ENCODE measurements at regions not wholly inside any gene's neighbourhood (a gene's known extent, or its start where the extent isn't known, plus 50 kb on each side); places are given as distances from the start of the nearest gene placed in this dataset.

DNA sequence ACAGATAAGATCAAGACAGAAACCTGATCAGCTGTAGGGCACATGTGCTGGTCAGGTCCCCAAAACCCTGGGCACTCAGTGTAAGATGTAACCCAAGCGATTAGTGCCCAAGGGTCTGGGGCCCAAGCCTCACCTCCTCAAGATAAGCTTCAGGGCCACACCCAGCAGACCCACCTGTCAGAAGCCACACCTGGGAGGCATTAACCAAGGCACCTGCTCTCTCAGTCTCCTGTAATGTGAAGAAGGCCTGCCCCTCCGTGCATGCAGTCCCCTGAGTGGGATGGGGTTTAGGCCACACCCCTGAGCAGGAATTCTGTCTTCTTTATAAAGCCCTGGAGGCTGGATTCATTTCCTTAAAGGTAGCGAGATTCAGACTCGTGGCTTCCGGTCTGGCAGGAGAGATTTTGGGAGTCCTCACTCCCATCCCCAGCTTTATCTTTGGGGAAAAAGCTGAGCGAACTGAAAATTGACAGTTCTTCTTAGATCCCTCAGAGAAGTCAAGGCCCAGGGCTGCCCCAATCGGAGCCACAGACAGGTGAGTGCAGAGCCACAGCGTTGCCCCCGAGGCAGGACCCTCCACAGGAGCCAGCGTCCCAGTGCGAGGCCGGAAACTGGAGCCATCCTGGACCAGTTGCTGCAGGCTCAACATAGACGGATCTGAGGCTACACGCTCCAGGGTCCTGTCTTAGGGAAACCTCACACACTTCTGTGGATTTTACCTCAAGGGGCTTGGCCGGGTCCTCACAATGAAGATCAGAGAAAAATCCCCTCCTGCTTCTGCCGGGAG is 357.6 kb upstream of the IRX4 start:
- TF ChIP-seq, protein P1, sequence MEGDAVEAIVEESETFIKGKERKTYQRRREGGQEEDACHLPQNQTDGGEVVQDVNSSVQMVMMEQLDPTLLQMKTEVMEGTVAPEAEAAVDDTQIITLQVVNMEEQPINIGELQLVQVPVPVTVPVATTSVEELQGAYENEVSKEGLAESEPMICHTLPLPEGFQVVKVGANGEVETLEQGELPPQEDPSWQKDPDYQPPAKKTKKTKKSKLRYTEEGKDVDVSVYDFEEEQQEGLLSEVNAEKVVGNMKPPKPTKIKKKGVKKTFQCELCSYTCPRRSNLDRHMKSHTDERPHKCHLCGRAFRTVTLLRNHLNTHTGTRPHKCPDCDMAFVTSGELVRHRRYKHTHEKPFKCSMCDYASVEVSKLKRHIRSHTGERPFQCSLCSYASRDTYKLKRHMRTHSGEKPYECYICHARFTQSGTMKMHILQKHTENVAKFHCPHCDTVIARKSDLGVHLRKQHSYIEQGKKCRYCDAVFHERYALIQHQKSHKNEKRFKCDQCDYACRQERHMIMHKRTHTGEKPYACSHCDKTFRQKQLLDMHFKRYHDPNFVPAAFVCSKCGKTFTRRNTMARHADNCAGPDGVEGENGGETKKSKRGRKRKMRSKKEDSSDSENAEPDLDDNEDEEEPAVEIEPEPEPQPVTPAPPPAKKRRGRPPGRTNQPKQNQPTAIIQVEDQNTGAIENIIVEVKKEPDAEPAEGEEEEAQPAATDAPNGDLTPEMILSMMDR (IDR thresholded peaks at IDR 0.05; ENCODE audit: extremely low read depth, missing control alignments): no peak
- no peak for DNase-seq (ENCODE audit: low spot score)

DNA sequence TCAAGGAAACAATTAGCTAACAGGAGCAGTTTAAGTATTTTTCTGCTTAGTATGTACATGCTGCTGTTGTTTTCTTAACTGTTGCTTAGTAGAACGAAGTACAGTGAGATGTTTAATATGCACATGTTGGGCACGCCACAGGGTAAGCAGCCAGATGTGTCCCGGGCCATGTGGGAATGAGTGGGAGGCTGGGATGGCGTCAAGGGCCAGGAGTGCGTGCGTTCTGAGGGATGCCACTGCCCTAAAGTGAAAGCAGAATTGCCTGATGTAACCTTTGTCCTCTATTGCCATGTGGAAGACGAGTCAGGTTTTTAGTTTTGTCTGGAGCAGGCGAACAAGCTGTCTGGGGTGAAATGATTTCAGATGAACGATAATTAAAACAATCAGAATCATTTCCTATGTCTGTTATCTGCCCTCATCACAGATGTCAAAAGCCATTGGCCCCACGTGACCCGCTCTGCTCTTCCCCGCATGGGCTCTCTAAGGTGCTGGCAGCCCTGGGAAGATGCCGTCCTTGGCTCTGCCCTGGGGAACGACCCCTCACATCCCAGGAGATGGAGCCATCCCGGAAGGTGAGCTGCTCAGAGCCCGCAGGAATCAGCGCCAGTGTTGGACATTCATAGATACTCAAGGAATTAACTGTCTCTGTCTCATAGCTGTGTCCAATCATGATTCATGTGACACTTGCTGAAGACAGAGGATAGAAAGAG is 356.6 kb upstream of the IRX4 start:
- TF ChIP-seq, protein P1 (IDR thresholded peaks at IDR 0.05; ENCODE audit: extremely low read depth, missing control alignments): no peak
- no peak for DNase-seq (ENCODE audit: low spot score)

DNA sequence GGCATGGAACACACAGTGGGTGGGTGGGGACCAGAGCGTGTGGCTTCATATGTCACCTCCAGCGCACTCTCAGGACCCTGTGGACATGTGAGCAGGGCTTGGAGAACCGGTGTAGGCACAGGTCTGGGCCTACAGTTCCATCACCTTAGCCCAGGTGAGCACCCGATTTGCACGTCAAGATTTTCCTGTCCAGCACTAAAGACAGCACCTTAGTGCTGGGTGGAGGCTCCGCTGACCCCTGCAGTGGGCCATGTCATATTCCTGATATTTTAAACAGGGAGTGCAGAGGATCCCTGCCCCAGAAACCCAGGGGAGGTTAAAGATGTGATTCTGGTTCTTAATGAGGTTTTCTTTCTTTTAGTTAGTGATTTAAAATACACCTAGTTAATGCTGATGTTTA is 356.0 kb upstream of the IRX4 start:
- no peak for DNase-seq (ENCODE audit: low spot score)
- TF ChIP-seq, protein P1 (IDR thresholded peaks at IDR 0.05; ENCODE audit: extremely low read depth, missing control alignments): no peak

DNA sequence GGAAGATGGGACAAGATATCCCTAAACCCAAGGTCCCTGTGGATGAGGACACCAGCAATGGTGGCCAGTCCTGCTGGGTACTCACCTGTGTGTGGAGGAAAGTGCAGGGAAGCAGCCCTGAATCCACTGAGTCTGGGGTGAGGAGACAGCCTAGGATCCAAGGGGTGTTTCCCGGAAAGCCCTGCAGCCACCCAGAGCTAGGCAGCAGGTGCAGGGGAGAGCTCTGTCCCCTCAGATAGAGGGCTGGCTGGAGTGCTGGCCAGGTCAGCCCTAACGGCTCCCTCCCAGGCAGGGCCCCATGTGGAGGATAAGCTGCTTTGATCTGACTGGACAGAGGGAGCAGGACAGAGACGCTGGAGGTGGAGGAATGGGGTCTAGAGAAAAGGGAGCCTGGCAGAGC is 344.7 kb upstream of the IRX4 start:
- TF ChIP-seq, protein P1 (IDR thresholded peaks at IDR 0.05; ENCODE audit: extremely low read depth, missing control alignments): no peak
- no peak for DNase-seq (ENCODE audit: low spot score)

DNA sequence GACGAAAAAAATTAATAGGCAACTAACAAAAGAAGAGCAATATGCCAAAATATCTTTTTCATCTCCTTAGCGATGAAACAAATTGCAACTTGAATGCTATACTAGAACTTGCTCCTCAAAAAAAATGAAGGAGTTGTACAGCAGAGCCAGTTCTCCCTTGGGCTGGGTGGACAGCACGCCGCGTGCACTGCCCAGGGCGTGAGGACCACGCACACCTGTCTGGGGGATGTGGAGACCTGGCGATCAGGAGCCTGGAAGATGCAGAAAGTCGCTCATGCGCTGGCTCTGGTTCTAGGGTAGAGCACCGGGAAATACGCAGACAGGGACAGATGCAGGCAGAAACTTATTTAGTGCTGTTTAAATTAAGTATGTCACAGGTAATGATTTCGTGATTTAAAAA is 342.0 kb upstream of the IRX4 start:
- DNase-seq (ENCODE audit: low spot score): no peak
- TF ChIP-seq, protein P1 (IDR thresholded peaks at IDR 0.05; ENCODE audit: extremely low read depth, missing control alignments): no peak

DNA sequence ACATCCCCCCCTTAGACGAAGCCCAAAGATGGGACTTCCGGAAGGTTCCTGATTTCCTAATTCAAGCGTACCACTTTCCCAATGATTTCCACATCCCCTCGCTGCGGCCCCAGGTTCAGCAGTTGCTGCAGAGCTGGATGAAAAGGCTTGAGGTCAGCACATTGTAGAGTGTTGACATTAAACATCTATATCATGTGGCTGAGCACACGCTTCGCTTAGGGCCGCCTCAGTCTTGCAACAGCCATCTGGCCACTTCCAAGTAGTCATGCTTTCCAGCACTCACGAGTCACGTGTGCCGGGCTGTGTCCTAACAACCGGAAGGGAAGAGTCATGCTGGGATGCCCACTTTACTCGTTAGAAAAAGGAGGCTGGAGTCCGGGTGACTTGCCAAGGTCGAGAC is 340.6 kb upstream of the IRX4 start:
- DNase-seq (ENCODE audit: low spot score): no peak
- TF ChIP-seq, protein P1 (IDR thresholded peaks at IDR 0.05; ENCODE audit: extremely low read depth, missing control alignments): no peak

DNA sequence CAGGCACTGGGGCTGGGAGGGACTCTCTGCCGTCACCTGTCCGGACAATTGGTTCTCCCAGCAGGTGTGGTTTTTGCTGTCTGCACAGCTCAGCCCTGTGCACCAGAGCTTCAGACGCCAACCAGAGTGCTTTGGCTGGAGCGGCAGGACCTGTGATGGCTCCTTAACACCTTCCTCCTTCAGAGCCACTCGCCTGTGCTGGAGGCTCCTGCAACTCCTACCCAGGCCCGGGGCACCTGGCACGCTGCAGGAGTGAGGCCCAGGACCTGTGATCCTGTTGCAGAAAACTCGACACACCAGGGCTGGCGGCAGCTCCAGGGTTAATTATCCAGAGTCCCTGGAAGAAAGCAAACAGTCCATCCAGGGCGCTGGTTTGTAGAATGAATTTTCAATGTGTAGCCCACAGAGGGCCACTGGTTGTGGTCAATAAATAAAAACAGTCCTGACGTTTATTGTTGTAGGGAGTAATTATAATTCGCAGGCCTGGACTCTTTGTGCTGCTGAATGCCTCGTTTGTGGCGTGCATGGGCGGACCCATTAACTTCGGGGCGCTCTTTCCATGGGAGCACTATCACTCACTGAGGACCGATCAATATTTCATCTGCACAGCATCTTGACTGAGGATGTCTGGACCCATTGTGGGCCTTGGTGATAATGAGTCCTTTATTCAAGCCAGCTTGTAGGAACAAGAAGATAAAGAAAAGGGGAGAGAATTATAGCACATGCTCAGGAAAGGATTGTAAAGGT is 339.7 kb upstream of the IRX4 start:
- TF ChIP-seq, protein P1 (IDR thresholded peaks at IDR 0.05; ENCODE audit: extremely low read depth, missing control alignments): no peak
- DNase-seq (ENCODE audit: low spot score): no peak

All from GM20000 (cell line).